OCI-LY7 (cell line): ENCODE measurements at regions not wholly inside any gene's neighbourhood (a gene's known extent, or its start where the extent isn't known, plus 50 kb on each side); places are given as distances from the start of the nearest gene placed in this dataset.

Experiments
- EZH2phosphoT487 ChIP-seq: fragments of 200-600 bp; sonication (generic); IDR thresholded peaks from 2 replicates; pipeline ENCODE4 v1.6.1; 2018; ENCODE audit warnings: low read depth, borderline replicate concordance, mild to moderate bottlenecking, mixed run types, antibody characterized with exemption, low read length, moderate library complexity, mixed read lengths
- TF ChIP-seq, protein P1 (sequence below): fragments of 200-600 bp; sonication (generic); conservative IDR thresholded peaks from 2 replicates; pipeline ENCODE4 v1.5.1; 2014; ENCODE audit warnings: mild to moderate bottlenecking, antibody characterized with exemption, low read length, moderate library complexity, mixed read lengths

DNA sequence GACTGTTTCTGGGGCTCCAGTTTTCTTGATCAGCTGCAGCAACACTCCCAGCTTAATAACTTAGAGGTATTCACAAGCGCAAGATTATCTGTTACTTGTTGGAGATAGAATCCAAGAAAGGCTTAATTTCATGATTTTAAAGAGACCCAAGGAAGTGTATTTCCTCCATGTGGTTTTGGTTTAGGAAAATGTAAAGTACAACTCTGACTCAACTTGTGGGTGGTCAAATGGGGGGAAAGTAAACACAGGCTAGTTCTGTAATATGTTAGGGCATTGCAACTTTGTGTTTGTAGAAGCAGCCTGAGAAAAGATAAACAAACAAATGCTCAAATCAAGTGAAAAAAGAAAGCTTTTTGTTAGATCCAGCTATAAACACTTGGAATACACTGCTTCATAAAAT, 90.1 kb upstream of the COL3A1 start:
- TF ChIP-seq, protein P1, sequence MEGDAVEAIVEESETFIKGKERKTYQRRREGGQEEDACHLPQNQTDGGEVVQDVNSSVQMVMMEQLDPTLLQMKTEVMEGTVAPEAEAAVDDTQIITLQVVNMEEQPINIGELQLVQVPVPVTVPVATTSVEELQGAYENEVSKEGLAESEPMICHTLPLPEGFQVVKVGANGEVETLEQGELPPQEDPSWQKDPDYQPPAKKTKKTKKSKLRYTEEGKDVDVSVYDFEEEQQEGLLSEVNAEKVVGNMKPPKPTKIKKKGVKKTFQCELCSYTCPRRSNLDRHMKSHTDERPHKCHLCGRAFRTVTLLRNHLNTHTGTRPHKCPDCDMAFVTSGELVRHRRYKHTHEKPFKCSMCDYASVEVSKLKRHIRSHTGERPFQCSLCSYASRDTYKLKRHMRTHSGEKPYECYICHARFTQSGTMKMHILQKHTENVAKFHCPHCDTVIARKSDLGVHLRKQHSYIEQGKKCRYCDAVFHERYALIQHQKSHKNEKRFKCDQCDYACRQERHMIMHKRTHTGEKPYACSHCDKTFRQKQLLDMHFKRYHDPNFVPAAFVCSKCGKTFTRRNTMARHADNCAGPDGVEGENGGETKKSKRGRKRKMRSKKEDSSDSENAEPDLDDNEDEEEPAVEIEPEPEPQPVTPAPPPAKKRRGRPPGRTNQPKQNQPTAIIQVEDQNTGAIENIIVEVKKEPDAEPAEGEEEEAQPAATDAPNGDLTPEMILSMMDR, result no peak
- TF ChIP-seq EZH2phosphoT487, result no peak
